HUES48 (cell line): ENCODE measurements at regions not wholly inside any gene's neighbourhood (a gene's known extent, or its start where the extent isn't known, plus 50 kb on each side); places are given as distances from the start of the nearest gene placed in this dataset.
"Not testable (repeated sequence)": the region's sequence is repeated elsewhere in the genome, so short reads cannot be mapped to it uniquely, and the experiment has no call there.

Experiments used
- H3K27ac ChIP-seq: one replicate; pipeline ENCODE4 v1.7.0; 2013; ENCODE audit warnings: low read depth, low read length, inconsistent platforms
- H3K27me3 ChIP-seq: 2 replicates; pipeline ENCODE4 v1.6.1; 2013; ENCODE audit warnings: mild to moderate bottlenecking, low read length; ENCODE audit not compliant: control insufficient read depth, insufficient read depth
- H3K36me3 ChIP-seq: 2 replicates; pipeline ENCODE4 v1.6.1; 2013; ENCODE audit warnings: low read length; ENCODE audit not compliant: control insufficient read depth, insufficient read depth
- H3K4me1 ChIP-seq: 2 replicates; pipeline ENCODE4 v1.6.1; 2013; ENCODE audit warnings: mild to moderate bottlenecking, low read length; ENCODE audit not compliant: control insufficient read depth, insufficient read depth
- H3K4me3 ChIP-seq: 2 replicates; pipeline ENCODE4 v1.5.1; 2013; ENCODE audit warnings: mild to moderate bottlenecking, low read depth, low read length
- H3K9ac ChIP-seq: 2 replicates; pipeline ENCODE4 v1.6.1; 2013; ENCODE audit warnings: mild to moderate bottlenecking, low read depth, low read length, moderate library complexity
- H3K9me3 ChIP-seq: 2 replicates; pipeline ENCODE4 v1.6.1; 2013; ENCODE audit warnings: low read length; ENCODE audit not compliant: control insufficient read depth, insufficient read depth

GRCh38 chr15:101876031-101876430 lies 64.0 kb downstream of the OR4F15 start:
- H3K4me1 ChIP-seq, H3K27me3 ChIP-seq, H3K4me3 ChIP-seq, H3K9me3 ChIP-seq, H3K36me3 ChIP-seq, H3K27ac ChIP-seq, H3K9ac ChIP-seq: not testable (repeated sequence)

GRCh38 chr15:101877649-101878048 lies 65.6 kb downstream of the OR4F15 start:
- H3K9ac ChIP-seq, H3K4me3 ChIP-seq, H3K27me3 ChIP-seq, H3K36me3 ChIP-seq, H3K9me3 ChIP-seq, H3K4me1 ChIP-seq, H3K27ac ChIP-seq: not testable (repeated sequence)

DNA sequence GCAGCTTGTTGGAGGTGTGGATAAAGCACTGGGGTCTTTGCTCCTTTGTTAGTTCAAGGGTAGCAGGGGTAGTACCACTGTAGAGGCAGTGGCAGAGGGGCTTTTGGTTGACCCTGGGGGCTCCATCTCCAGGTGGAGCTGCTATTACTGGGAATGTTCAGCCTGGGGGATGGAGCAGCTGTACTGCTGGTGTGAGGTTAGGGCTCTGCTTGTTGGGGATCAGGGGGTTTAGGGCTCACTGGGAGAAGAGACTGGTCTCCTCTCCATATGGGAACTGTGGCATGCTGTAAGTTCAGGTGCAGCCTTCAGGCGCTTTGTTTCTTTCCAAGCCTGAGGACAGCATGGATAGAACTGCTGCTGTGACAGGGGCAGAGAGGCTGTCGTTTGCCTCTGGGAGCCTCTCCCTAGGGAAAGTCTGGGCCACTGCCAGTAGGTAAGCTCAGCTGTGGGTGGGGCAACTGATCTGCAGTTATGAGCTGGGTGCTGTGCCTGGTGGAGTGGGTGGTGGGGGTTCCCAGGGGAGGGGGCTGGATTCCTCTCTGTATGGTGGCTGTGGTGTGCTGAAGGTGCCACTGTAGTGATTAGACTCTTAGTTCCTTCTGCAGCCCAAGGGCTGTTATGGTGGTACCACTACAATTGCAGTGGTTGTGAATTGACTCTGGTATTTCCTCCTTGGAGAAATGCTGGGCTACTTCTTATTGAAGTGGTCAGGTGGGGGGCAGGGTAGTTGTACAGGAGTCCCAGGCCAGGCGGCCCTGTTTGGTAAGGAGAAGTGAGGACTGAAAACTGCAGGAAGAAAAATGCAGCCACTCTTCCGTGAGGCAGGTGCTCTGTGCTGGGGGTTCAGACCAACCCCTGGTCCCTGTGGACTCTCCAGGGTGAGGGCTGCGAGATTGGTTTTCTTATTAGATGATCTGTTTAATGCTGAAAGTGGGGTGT lies 100.6 kb downstream of the OR4F15 start:
- H3K9me3 ChIP-seq, H3K4me3 ChIP-seq, H3K36me3 ChIP-seq, H3K27me3 ChIP-seq, H3K4me1 ChIP-seq, H3K27ac ChIP-seq, H3K9ac ChIP-seq: not testable (repeated sequence)

DNA sequence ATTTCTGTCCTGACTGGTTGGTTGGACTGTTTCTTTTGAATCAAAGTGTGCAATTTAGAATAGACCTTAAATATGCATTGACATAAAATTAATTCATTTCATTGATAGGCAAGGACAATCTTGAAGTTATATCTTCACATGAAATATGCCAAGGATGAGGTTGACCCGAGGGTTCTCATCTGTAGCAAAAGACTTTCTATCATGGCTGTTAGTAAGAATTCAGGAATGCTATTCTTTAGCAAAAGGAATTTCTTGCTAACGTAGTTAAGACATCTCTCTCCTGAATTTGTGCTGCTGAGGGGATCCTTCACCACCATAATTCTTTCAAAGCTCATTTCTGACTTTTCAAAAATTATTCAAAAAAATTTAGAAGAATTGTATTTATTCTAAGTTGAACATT lies 112.6 kb downstream of the OR4F15 start:
- H3K9ac ChIP-seq, H3K9me3 ChIP-seq, H3K4me1 ChIP-seq, H3K27me3 ChIP-seq, H3K4me3 ChIP-seq, H3K36me3 ChIP-seq, H3K27ac ChIP-seq: not testable (repeated sequence)

GRCh38 chr15:101934506-101934905 lies 122.5 kb downstream of the OR4F15 start:
- not testable (repeated sequence) for H3K27me3 ChIP-seq, H3K27ac ChIP-seq, H3K9ac ChIP-seq, H3K4me3 ChIP-seq, H3K4me1 ChIP-seq, H3K9me3 ChIP-seq, H3K36me3 ChIP-seq

GRCh38 chr15:101937362-101937761 lies 125.4 kb downstream of the OR4F15 start:
- not testable (repeated sequence) for H3K4me1 ChIP-seq, H3K9me3 ChIP-seq, H3K9ac ChIP-seq, H3K36me3 ChIP-seq, H3K27ac ChIP-seq, H3K4me3 ChIP-seq, H3K27me3 ChIP-seq

DNA sequence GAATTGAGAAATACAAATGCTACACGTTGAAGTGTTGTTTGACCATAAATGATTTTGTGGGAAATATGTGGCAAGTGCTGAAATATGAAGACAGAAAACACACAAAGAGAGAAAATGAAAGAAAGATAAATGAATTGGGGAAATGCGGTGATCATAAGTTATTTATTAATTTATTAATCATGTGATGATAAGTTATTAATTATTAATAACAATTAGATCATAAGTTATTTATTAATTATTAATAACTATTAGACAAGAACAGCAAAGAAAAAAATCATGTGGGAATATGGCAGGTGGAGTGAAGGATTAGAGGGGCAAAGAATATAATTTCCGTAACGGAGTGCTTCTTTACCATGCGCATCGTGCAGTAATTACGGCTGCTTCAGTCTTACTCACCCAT lies 126.6 kb downstream of the OR4F15 start:
- not testable (repeated sequence) for H3K27ac ChIP-seq, H3K4me1 ChIP-seq, H3K4me3 ChIP-seq, H3K36me3 ChIP-seq, H3K9ac ChIP-seq, H3K27me3 ChIP-seq, H3K9me3 ChIP-seq

GRCh38 chr15:101945896-101946295 lies 133.9 kb downstream of the OR4F15 start:
- H3K36me3 ChIP-seq, H3K9ac ChIP-seq, H3K27me3 ChIP-seq, H3K27ac ChIP-seq, H3K9me3 ChIP-seq, H3K4me1 ChIP-seq, H3K4me3 ChIP-seq: not testable (repeated sequence)

DNA sequence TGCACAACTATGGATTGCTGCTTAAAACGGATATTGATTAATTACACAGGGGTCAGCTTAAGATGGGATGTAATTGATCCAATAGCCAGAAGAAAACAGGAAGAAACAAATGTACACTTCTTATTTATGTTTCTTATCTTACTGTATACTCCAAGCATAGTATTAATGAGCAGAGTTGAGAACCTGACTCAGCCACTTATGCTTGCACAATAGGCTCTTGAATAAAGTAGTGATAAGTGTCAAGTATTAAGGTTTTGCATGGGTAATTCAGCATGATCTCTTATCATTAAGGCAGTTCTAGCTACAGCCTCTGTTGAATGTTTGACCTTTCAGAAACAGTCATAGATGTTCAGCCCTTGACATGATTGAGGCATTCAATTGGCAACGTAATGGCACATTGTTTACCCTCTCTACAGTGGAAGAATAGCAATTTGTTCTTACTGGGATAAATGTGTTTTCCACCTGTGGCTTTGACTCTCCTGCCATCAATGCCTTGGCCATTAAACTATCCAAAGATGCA lies 136.5 kb downstream of the OR4F15 start:
- H3K4me3 ChIP-seq, H3K9me3 ChIP-seq, H3K27me3 ChIP-seq, H3K9ac ChIP-seq, H3K4me1 ChIP-seq, H3K36me3 ChIP-seq, H3K27ac ChIP-seq: not testable (repeated sequence)

DNA sequence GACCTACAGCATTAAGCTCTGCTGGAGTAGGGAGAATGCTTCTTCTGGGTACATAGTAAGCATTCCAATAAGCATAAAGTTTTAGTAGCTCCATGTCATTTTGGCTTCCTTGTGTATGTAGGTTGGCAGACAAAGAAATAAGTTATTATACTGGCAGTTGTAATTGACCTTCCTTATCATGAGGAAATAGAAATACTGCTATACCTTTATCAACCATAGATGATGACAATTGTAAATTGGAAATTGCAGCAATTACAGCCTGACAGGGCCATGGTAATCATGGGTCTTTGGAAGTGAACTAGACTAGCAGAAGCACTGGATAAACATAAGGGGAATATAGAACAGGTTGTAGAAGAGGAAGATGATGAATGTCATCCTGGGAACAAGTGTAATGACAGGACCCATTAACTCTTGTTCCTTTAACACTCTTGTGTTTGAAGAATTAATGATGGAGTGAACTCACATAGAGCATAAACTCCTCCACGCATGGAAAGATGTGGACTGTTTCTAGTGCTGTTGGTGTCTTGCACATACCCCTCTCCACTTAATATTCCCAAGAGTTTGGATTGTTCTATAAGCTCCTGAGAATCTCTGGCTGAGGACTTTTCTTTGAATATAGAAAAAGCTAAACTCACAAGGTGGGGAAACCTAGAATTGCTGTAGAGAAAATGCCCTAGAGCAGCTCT lies 137.5 kb downstream of the OR4F15 start:
- not testable (repeated sequence) for H3K4me1 ChIP-seq

GRCh38 chr15:101953993-101954392 lies 142.0 kb downstream of the OR4F15 start:
- H3K36me3 ChIP-seq, H3K27ac ChIP-seq, H3K4me3 ChIP-seq, H3K27me3 ChIP-seq, H3K9ac ChIP-seq, H3K4me1 ChIP-seq, H3K9me3 ChIP-seq: not testable (repeated sequence)

More for the DNA sequence above, 137.5 kb downstream of the OR4F15 start:
- H3K27ac ChIP-seq, H3K9me3 ChIP-seq, H3K27me3 ChIP-seq, H3K36me3 ChIP-seq, H3K9ac ChIP-seq, H3K4me3 ChIP-seq: not testable (repeated sequence)
